ENCODE measurements at regions not wholly inside any gene's neighbourhood (a gene's known extent, or its start where the extent isn't known, plus 50 kb on each side); places are given as distances from the start of the nearest gene placed in this dataset.

- no peak for TF ChIP-seq POLR2AphosphoS5 (IDR thresholded peaks at IDR 0.05; ENCODE audit: low read depth, low read length)
- no peak for TF ChIP-seq POLR2A (IDR thresholded peaks at IDR 0.05; ENCODE audit: low read depth, low read length)
- no peak for TF ChIP-seq TAF1 (IDR thresholded peaks at IDR 0.05; ENCODE audit: low read depth, low read length)
- TF ChIP-seq SPI1 (IDR thresholded peaks at IDR 0.05; ENCODE audit: low read depth, low read length): no peak
- TF ChIP-seq PAX5 (IDR thresholded peaks at IDR 0.05; ENCODE audit: insufficient read depth, low read length, severe bottlenecking): no peak
Observed at GRCh38 chr5:101677961-101678360, 618.1 kb downstream of the SLCO4C1 start.
